NT2/D1 (cell line): ENCODE measurements at regions not wholly inside any gene's neighbourhood (a gene's known extent, or its start where the extent isn't known, plus 50 kb on each side); places are given as distances from the start of the nearest gene placed in this dataset.

Experiments used
- YY1 ChIP-seq: IDR thresholded peaks from 2 replicates; pipeline ENCODE4 v1.6.1; 2011; ENCODE audit not compliant: insufficient read length, insufficient read depth
- ZNF274 ChIP-seq: IDR thresholded peaks from 2 replicates; pipeline ENCODE4 v1.6.1; 2011; ENCODE audit warnings: mild to moderate bottlenecking, low read depth, low read length

- TF ChIP-seq ZNF274: no peak
- no peak for TF ChIP-seq YY1
Measured at GRCh38 chr21:35189077-35189863, 140.2 kb upstream of the RUNX1 start.
